MM.1S (cell line): ENCODE measurements at regions not wholly inside any gene's neighbourhood (a gene's known extent, or its start where the extent isn't known, plus 50 kb on each side); places are given as distances from the start of the nearest gene placed in this dataset.

Experiments used
- EZH2 ChIP-seq: fragments of 300-600 bp; sonication (generic); optimal IDR thresholded peaks from 2 replicates; pipeline ENCODE3; 2017; ENCODE audit warnings: low read depth, mild to moderate bottlenecking, antibody characterized with exemption, low read length, mixed read lengths
- EZH2phosphoT487 ChIP-seq: fragments of 300-600 bp; sonication (generic); IDR thresholded peaks from 2 replicates; pipeline ENCODE4 v1.6.1; 2018; ENCODE audit warnings: antibody characterized with exemption, low read length
- TF ChIP-seq, protein P1 (sequence below): fragments of 300-600 bp; sonication (generic); IDR thresholded peaks from 2 replicates; pipeline ENCODE4 v1.5.1; 2016; ENCODE audit warnings: antibody characterized with exemption, low read length, mixed read lengths

- TF ChIP-seq, protein P1, sequence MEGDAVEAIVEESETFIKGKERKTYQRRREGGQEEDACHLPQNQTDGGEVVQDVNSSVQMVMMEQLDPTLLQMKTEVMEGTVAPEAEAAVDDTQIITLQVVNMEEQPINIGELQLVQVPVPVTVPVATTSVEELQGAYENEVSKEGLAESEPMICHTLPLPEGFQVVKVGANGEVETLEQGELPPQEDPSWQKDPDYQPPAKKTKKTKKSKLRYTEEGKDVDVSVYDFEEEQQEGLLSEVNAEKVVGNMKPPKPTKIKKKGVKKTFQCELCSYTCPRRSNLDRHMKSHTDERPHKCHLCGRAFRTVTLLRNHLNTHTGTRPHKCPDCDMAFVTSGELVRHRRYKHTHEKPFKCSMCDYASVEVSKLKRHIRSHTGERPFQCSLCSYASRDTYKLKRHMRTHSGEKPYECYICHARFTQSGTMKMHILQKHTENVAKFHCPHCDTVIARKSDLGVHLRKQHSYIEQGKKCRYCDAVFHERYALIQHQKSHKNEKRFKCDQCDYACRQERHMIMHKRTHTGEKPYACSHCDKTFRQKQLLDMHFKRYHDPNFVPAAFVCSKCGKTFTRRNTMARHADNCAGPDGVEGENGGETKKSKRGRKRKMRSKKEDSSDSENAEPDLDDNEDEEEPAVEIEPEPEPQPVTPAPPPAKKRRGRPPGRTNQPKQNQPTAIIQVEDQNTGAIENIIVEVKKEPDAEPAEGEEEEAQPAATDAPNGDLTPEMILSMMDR, result no peak
- TF ChIP-seq EZH2, result no peak
- no peak for TF ChIP-seq EZH2phosphoT487
Observed at GRCh38 chr1:58890113-58890512, 106.3 kb upstream of the JUN start.
